OCI-LY7 (cell line): ENCODE measurements at regions not wholly inside any gene's neighbourhood (a gene's known extent, or its start where the extent isn't known, plus 50 kb on each side); places are given as distances from the start of the nearest gene placed in this dataset.

Experiments used
- BruUV-seq: library from RNA; stranded (reverse); fragments of 400-500 nt; replicated peaks from 2 replicates; lab custom pipeline; 2021; lab: Mats Ljungman, UMichigan
- CTCF ChIA-PET: fragments of 300-600 bp; sonication (Branson Sonifier 250); formaldehyde crosslinking; loops from one replicate; lab custom pipeline; 2022; ENCODE audit warnings: antibody characterized with exemption; ENCODE audit not compliant: unreplicated experiment; lab: Charles Lee
- POLR2A ChIA-PET: fragments of 300-600 bp; sonication (Branson Sonifier 250); formaldehyde crosslinking; loops from one replicate; lab custom pipeline; 2022; ENCODE audit warnings: antibody characterized with exemption; lab: Charles Lee
- DNase-seq: peaks from one replicate; pipeline ENCODE4 v3.0.0-alpha.2; 2015; ENCODE audit warnings: low spot score
- H2AFZ ChIP-seq: fragments of 200-600 bp; sonication (generic), shearing (Covaris generic); 2 replicates; pipeline ENCODE4 v1.6.1; 2014; ENCODE audit warnings: mild to moderate bottlenecking, antibody characterized with exemption, low read length, moderate library complexity
- H3K27ac ChIP-seq: fragments of 200-600 bp; sonication (generic); 2 replicates; pipeline ENCODE4 v1.5.1; 2014; ENCODE audit warnings: mixed run types, low read depth, mild to moderate bottlenecking, moderate library complexity, low read length, inconsistent platforms; ENCODE audit not compliant: poor library complexity, severe bottlenecking
- H3K36me3 ChIP-seq: fragments of 200-600 bp; sonication (generic); 2 replicates; pipeline ENCODE4 v1.6.1; 2014; ENCODE audit warnings: mild to moderate bottlenecking, antibody characterized with exemption, low read length, moderate library complexity, mixed read lengths; ENCODE audit not compliant: insufficient read depth
- H3K4me1 ChIP-seq: fragments of 200-600 bp; sonication (generic); 2 replicates; pipeline ENCODE4 v1.5.1; 2014; ENCODE audit warnings: mild to moderate bottlenecking, low read length; ENCODE audit not compliant: insufficient read depth, poor library complexity, severe bottlenecking
- H3K4me2 ChIP-seq: fragments of 200-600 bp; sonication (generic); 2 replicates; pipeline ENCODE4 v1.6.1; 2014; ENCODE audit warnings: mild to moderate bottlenecking, low read length
- H3K4me3 ChIP-seq: fragments of 200-600 bp; sonication (generic); 2 replicates; pipeline ENCODE4 v1.5.1; 2014; ENCODE audit warnings: mild to moderate bottlenecking, low read depth, low read length; ENCODE audit not compliant: poor library complexity, severe bottlenecking
- H3K79me2 ChIP-seq: fragments of 200-600 bp; sonication (generic); 2 replicates; pipeline ENCODE4 v1.6.1; 2016; ENCODE audit warnings: low read depth, mild to moderate bottlenecking, low read length, moderate library complexity, mixed read lengths; ENCODE audit not compliant: insufficient read depth
- H3K9me2 ChIP-seq: fragments of 200-600 bp; sonication (generic); 2 replicates; pipeline ENCODE4 v1.6.1; 2016; ENCODE audit warnings: mild to moderate bottlenecking, low read length, mixed read lengths; ENCODE audit not compliant: insufficient read depth
- H3K9me3 ChIP-seq: fragments of 200-600 bp; sonication (generic); 2 replicates; pipeline ENCODE4 v1.6.1; 2014; ENCODE audit warnings: mild to moderate bottlenecking, mixed run types, low read length, mixed read lengths
- H4K20me1 ChIP-seq: fragments of 200-600 bp; sonication (generic); 2 replicates; pipeline ENCODE4 v1.6.1; 2014; ENCODE audit warnings: mild to moderate bottlenecking, antibody characterized with exemption, low read length, moderate library complexity, mixed read lengths; ENCODE audit not compliant: insufficient read depth
- EZH2phosphoT487 ChIP-seq: fragments of 200-600 bp; sonication (generic); IDR thresholded peaks from 2 replicates; pipeline ENCODE4 v1.6.1; 2018; ENCODE audit warnings: low read depth, borderline replicate concordance, mild to moderate bottlenecking, mixed run types, antibody characterized with exemption, low read length, moderate library complexity, mixed read lengths
- intact Hi-C: fragments of 100-400 bp; cut with micrococcal nuclease; formaldehyde crosslinking; loops from one replicate; pipeline ENCODE4 v1.10.0; 2022; ENCODE audit not compliant: unreplicated experiment
- TF ChIP-seq, protein P1 (sequence below): fragments of 200-600 bp; sonication (generic); conservative IDR thresholded peaks from 2 replicates; pipeline ENCODE4 v1.5.1; 2014; ENCODE audit warnings: mild to moderate bottlenecking, antibody characterized with exemption, low read length, moderate library complexity, mixed read lengths

DNA sequence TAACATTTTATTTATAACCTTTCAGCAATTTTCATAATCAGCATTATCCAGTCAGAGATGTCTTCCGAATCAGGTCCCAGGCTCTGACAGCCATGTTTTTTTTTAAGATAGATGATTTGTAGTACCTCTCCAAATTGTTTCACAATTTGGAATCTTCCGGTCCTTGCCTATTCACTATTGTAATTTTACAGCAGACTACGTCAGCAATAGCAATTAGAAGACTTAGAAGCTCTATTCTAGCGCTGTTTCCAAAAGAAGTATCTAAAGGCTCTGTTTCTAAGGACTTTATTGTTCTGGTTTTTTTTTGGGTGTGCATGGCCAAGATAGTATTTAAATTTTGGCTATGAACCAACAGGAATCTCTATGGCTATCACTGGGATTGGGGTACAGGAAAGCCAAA, 94.6 kb upstream of the PELI1 start:
- DNase-seq = no peak
- no peaks in the 10 kb centered on the region for H3K79me2 ChIP-seq
- H3K9me3 ChIP-seq = no peaks in the 10 kb centered on the region
- no peak overlapping the region for H3K4me2 ChIP-seq
- peaks cover 11% of the 10 kb centered on the region for H3K4me1 ChIP-seq
- ChIA-PET CTCF (no interaction called here), POLR2A (interaction anchor here (0.6 to 2.6 kb wide), 4 partner anchors 11 to 52 kb away, joined by 3 to 9 read pairs (median 4); no protein-coding TSS in a partner anchor)
- no peak overlapping the region for H3K4me3 ChIP-seq
- intact Hi-C loops = no loop called here
- H3K27ac ChIP-seq = no peak overlapping the region
- no peaks in the 10 kb centered on the region for H3K9me2 ChIP-seq
- BruUV-seq = no TSS peak
- TF ChIP-seq, protein P1, sequence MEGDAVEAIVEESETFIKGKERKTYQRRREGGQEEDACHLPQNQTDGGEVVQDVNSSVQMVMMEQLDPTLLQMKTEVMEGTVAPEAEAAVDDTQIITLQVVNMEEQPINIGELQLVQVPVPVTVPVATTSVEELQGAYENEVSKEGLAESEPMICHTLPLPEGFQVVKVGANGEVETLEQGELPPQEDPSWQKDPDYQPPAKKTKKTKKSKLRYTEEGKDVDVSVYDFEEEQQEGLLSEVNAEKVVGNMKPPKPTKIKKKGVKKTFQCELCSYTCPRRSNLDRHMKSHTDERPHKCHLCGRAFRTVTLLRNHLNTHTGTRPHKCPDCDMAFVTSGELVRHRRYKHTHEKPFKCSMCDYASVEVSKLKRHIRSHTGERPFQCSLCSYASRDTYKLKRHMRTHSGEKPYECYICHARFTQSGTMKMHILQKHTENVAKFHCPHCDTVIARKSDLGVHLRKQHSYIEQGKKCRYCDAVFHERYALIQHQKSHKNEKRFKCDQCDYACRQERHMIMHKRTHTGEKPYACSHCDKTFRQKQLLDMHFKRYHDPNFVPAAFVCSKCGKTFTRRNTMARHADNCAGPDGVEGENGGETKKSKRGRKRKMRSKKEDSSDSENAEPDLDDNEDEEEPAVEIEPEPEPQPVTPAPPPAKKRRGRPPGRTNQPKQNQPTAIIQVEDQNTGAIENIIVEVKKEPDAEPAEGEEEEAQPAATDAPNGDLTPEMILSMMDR = no peak
- TF ChIP-seq EZH2phosphoT487 = no peak
- H4K20me1 ChIP-seq = no peaks in the 10 kb centered on the region
- H3K36me3 ChIP-seq = no peaks in the 10 kb centered on the region
- H2AFZ ChIP-seq = no peak overlapping the region

DNA sequence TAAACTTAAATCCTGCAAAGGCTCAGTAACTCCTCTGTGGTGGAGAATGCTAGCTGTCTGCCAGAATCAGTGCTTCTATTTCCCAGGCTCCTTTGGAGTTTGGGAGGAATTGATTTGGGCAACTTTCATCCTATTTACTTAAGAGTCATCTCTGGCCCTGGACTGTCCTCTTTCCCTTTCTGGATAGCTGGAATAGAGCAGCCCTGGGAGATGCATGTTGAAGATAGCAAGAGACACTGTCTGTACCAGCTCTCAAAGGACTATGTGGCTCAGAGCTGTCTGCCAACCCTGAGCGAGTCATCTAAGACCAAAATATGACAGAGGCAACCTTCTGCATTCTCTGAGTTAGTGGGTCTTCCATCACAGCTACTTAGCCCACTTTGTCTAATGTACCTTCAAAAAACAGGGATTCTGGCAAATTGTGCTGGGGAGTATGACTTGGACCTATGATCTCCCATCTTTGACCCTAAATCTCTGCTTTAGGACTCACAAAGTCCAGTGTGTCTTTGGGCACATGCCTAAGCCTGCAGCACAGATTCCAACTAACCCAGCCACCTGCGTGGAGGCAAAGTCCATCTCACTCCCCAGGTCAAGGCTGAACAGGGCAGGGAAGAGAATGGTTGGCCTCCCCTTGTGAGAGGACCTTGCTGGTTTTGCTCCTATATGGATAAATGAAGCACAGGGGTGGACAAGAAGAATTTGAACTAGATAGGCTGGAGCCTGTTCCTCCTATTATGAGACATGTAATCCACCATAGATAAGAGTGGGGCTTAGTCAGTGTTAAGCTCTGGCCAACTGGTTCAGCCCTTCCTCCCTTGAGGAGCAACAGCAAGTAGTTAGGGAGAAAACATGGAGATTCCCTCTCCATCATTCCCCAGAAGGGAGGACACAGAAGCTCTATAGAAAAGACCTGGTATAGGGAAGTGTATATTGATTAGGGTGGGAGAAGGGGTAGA, 99.1 kb upstream of the PELI1 start:
- Histone ChIP-seq H3K79me2 (no peaks in the 10 kb centered on the region), H3K36me3 (no peaks in the 10 kb centered on the region), H3K27ac (no peak overlapping the region), H3K9me3 (no peaks in the 10 kb centered on the region), H2AFZ (no peak overlapping the region), H3K4me2 (no peak overlapping the region), H3K9me2 (no peaks in the 10 kb centered on the region), H3K4me3 (no peak overlapping the region), H4K20me1 (no peaks in the 10 kb centered on the region), H3K4me1 (peaks cover 5% of the 10 kb centered on the region)
- no peak for DNase-seq
- ChIA-PET POLR2A (interaction anchor here (0.6 to 1.6 kb wide), 4 partner anchors 7 to 78 kb away, joined by 3 to 5 read pairs (median 3); no protein-coding TSS in a partner anchor), CTCF (no interaction called here)
- BruUV-seq = no TSS peak
- no peak for TF ChIP-seq EZH2phosphoT487
- TF ChIP-seq, protein P1 = no peak
- intact Hi-C loops = no loop called here

DNA sequence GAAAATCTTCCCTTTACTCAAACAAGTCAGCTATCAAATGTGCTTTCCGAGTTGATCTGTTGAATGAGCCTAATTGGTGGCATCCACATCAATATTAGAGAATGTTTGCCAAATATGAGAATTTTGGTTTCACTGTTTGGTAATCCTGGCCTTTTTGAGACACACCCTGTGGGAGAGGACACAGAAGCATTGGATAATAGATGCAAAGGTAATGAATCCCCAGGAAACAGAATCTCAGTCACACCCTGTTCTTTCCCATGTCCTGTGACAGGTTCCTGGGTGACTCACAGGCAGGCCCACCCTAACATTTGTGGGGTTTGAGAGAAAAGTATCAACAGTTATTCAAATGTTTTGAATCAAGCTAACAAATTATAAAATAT, 99.8 kb upstream of the PELI1 start:
- no peak overlapping the region for H3K4me2 ChIP-seq
- ChIA-PET CTCF (no interaction called here), POLR2A (interaction anchor here (0.6 kb wide), 1 partner anchor 79 kb away, joined by 3 read pairs; no protein-coding TSS in a partner anchor)
- no peak overlapping the region for H2AFZ ChIP-seq
- no peaks in the 10 kb centered on the region for H3K79me2 ChIP-seq
- H3K9me2 ChIP-seq = no peaks in the 10 kb centered on the region
- H3K4me3 ChIP-seq = no peak overlapping the region
- no peaks in the 10 kb centered on the region for H3K36me3 ChIP-seq
- intact Hi-C loops = no loop called here
- no peaks in the 10 kb centered on the region for H4K20me1 ChIP-seq
- no peaks in the 10 kb centered on the region for H3K9me3 ChIP-seq
- BruUV-seq = no TSS peak
- H3K27ac ChIP-seq = no peak overlapping the region
- no peak for DNase-seq
- TF ChIP-seq, protein P1 = no peak
- peaks cover 5% of the 10 kb centered on the region for H3K4me1 ChIP-seq
